ENCODE measurements at regions not wholly inside any gene's neighbourhood (a gene's known extent, or its start where the extent isn't known, plus 50 kb on each side); places are given as distances from the start of the nearest gene placed in this dataset.
"Not testable (repeated sequence)": the region's sequence is repeated elsewhere in the genome, so short reads cannot be mapped to it uniquely, and the experiment has no call there.

DNA sequence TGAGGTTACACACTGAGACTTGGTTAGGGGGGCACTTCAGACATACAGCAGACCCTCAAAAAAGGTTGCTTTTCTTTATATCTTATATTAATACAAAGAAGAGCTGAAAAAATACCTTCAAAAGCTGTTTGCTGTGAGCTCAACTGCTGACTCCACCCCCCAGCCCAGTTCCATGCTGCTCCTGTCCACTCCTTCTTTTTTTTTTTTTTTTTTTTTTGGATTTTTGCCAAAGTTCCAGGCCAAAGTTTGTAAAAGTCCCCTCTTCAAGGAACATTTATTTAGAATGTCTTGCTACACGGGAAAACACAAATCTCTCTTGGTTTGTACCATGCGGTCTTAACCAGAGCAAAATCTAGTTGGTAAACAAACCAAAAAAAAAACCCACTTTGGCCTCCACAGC is 85.3 kb upstream of the AKAP12 start:
- DNase-seq: peak; percentile 59

DNA sequence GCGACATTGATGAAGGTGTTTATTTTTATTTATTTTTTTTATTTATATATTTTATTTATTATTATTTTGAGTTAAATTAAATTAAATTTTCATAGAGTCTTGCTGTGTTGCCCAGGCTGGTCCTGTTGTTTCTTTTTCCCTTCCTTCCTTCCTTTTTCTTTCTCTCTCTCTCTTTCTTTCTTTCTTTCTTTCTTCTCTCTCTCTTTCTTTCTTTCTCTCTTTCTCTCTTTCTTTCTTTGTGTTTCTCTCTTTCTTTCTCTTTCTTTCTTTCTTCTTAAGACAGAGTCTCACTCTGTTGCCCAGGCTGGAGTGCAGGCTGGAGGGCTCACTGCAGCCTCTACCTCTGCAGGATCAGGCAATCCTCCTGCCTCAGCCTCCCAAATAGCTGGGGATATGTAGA is 84.7 kb upstream of the AKAP12 start:
- no peak for DNase-seq

DNA sequence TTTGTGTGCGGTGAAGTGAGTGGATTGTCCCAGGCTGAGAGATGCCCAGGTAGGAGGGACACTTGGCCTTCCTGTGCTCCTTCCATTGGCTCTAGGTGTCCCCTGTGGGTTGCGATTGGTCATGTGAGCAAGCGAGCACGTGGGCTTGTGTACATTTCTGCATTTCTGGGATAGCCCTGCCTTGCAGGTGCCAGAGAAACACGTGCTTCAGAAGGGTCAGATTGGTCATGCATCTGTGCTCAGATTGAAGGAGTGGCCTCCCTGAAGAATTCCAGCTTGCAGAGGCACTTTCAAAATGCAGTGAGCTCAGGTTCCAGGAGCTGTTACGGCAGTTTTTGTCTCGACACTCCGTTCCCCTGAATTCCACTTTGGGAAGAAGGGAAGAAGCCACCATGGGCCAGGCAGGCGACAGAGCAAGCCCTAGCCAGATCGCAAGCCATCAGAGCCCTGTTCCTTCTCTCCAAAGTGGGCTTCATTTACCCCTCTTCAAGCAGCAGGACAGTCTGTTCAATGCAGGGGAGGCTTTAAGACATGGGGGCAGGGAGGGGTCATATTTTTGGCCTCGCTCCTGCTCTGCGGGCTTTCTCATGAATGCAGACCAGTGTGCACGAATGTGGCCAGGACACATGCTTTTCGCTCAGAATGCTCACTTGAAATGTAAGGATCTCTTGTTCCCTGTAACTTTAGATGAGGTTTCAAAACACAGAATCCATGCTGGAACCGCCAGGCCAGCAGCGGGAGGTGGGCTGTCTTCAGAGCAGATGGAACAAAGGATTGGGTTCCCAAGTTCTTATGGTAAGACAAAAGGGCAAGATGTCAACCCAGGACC is 78.6 kb upstream of the AKAP12 start:
- DNase-seq: no peak

DNA sequence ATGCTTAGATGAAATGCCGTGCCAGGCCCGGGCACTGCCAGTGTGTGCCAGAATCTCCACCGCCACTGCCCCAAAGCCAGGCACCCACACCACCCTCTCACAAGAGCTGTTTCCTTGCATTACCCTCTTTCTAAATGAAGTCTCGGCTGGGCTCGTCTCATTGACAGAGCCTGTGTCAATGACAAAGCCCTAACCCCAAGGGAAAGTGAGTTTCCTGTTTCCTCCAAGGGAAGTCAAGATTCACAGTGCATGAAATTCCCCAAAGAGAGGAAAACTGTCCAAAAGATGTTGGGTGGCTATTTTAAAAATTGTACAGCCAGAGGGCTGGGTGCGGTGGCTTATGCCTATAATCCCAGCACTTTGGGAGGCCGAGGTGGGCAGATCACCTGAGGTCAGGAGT is 75.4 kb upstream of the AKAP12 start:
- no peak for DNase-seq

DNA sequence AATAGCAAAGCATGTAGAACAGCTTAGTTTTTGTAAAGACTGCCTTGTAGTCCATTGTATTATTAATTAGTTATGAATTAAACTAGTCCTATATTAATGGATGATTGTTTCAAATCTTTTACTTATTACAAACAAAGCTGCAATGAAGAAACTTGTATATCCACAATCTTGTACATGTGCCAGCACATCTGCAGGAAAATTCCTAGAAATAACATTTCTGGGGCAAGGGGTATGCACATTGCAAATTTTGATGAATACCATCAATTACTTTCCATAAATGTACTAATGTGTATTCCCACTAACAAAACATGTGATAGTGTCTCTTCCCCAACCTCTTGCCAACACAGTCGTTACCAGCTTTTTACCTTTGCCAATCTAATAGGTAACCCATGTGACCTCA is 73.6 kb upstream of the AKAP12 start:
- no peak for DNase-seq

DNA sequence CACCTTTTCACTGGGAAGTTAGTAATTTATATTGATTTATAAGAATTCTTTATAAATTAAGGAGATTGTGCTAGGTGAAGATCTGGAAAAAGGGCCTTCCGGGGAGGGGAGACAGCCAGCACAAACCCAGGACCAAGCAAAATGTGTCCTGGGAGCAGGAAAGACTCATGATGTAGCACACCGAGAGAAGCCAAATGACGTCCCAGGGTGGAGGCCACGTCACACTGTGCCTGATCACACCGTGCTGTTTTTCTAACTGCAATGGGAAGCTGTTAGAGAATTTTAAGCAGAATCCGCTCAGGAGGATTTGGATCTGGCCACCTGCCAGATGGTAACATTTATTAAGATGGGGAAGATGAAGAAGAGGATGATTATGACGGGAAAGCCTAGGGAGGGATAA is 72.7 kb upstream of the AKAP12 start:
- DNase-seq: peak; percentile 52

DNA sequence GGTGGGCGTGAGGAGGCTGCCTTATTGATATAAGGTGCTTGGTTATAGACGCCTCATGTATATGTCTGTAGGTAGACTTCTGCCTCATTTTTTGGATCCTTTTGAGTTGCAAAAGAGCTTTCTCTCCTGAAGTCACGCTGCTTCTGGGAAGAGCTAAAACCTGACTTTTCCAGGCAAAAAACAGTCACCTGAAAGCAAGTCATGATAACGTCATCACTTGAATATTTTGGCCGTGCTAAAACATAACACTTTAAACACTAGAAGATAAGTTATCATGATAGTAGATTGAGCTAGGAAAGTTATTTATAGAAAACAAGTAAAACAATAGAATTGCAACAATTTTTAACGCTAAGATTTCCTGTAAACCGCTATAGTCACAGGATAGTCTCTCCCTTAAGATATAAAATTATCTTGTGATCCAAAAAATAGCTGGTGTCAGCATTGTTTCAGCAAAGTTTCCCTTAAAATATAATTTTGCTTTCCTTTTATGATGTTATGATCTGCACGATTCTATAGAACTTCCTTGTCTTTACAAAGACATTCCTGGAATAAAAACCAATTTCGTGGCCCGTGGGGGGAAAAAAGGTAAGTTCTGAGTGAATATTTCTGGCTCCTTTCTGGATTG is 69.0 kb upstream of the AKAP12 start:
- no peak for DNase-seq

DNA sequence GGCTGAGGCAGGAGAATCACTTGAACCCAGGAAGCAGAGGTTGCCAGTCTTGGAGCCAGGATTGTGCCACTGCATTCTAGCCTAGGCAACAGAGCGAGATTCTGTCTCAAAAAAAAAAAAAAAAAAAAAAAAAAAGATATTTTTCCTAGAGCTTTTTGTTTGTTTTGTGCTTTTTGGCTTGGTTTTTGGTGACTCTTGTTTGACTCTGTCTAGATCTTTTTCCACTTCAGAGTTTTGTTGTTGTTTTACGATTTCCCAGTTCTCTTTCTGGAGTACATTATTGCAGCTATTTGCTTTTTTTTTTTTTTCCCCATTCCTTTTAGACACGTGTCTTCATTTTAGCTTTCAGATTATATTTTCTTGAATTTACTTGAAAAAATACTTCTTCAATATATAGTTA is 67.0 kb upstream of the AKAP12 start:
- no peak for DNase-seq

DNA sequence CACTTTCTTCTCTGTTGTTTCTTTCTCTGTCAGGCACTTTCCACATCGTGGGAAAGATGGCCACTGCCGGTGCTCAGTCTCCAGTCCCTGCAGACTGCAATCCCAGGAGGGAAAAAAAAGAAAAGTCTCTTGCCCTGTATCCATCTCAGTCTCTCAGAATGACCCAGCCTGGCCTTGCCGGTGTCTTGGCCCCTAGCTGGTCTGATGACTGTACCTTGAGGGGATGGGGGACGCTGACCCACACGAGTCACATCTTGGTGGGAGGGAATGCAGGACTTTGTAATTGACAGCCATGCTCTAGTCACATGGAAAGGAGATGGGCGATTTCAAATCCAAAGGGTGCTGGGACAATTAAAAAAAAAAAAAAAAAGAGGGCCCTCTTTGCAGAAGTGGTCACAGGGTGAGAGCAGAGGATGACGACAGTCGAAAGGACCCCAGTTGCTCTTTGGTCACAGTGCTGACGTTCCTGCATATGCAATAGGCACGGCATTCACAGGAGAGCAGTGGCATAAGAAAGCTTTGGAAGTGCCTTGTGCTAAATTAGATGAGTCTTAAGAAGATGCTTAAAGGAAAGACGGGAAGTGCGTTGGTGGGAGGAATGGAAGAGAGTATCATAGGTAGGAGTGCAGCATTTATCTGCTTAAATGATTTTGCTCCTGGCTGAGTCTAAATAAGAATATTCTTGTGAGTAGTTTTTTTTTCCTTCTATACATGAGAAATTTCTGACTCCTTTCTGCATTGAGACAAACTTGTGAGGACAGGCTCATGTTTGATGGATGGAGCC is 63.9 kb upstream of the AKAP12 start:
- no peak for DNase-seq

DNA sequence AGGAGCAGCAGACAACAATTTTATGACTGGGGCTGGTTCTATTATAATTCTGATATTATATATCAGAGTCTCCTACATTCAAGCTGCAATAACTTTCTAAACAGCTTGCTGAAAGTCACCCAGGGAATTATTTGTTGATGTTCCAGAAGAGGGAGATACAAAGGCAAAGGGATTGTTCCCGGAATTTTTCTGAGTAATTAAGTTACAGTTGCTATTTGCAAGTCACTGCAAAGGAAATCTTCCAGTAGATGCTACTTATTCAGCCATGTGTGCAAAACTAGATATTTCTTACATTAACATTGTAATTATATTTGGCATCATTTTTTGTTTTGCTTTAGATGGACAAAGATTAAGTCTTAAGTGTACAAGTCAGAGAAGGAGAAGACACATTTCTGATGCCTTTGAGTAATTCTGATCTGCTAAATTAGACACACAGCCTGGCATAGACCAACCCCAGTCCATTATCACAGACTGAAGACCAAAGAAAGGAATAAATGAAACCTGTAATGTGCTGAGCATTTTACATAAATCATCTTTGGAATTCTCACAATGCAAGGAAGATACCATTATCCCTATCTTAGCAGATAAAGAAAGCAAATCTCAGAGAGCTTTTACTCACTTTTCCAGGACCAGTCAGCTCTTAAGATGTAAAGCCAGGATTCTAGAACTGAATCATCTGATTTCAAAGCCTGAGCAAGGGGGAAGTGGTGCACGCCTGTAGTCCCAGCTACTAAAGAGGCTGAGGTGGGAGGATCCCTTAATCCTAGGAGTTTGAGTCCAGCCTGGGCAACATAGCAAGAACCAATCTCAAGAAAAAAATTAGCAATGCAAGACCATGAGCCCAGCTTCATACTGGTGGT is 62.6 kb upstream of the AKAP12 start:
- DNase-seq: no peak

DNA sequence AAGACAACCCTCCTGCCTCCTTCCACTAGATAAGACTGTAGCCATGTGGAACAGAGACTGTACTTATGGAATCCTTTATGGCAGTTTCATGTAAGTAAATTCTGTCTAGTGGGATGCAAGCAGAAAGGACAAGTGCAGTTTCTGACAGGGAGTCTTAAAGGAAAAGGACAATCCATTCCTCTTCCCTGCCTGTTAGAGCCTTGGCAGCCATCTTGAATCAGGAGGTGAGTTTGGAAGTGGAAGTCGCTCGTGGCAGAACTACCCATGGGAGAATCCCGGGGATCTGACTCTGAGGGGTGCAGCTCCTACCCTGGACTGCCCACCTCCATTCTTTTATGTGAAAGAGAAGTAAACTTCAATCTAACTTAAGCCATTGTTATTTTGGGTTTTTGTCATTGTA is 61.4 kb upstream of the AKAP12 start:
- DNase-seq: no peak

DNA sequence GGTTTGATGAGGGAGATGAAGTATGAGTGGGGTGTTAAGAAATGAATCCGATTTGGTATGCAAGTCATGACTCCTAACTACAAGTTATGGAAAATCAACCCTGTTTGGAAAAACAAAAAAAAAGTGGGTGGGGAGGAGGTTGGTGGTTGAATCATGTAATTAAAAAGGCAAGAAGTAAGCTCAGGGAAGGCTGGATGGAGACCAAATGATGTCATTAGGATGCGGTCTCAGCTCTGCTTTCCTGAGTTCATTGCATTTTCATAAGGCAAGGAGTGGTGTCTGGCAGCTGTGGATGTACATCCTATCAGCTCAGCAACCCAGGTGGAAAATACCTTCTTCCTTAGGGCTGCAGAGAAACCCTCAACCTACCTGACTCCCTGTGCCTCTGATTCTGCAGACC is 60.4 kb upstream of the AKAP12 start:
- DNase-seq: no peak

DNA sequence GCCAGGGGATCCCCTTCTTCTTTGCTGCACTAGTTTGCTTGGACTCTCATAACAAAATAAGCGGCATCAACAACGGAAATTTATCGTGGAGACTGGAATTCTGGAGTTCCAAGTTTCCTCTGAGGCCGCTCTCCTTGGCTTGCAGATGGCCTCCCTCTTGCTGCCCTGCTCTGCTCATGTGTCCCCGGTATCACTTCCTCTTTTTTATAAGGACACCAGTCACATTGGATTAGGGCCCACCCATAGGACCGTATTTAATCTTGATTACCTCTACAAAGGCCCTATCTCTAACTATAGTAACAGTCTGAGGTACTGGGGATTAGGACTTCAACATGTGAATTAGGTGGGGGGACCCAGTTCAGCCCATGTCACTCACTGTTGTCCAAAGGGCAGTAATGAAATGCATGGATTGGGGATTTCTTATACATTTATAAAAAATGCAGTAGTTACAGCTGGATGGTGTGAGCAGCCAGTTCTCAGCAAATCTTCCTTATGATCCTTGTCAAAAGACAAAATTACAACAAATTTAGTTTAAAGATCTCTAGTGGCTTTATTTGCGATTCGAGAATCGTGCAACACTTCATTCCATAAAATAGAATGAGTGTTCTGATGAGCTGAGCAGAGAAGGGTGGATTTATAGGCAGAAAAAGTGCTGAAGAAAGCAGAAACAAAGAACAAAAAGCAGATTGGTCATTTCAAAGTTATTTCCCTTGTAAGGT is 59.3 kb upstream of the AKAP12 start:
- DNase-seq: no peak

DNA sequence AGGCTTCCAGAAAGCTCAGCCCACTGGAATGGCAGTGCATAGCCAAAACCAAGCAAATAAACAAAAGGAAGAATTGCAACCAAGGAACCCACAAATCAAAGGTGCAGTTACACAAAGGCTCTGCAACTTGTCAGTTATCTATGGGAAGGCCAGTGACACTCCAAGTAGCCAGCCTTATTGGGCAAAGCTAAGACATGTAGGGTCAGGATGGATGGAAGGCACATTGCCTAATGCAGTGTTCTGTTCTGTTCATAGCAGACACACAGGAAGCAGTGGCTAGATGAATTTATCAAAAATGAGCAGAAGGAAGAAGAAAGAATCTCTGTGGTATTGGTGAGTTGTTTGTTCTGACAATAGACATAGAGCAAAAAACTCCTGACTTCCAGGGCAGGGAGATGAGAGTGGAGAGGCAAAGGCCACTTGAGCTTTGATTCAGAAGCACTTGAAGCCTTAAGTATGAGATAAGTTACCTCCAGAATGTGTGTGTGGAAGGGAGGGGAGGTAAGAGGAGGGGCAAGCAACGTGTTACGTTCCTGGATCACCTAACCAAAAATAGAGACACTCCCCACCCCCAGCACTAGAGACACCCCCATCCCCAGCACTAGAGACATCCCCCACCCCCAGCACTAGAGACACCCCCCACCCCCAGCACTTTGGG is 57.9 kb upstream of the AKAP12 start:
- no peak for DNase-seq

DNA sequence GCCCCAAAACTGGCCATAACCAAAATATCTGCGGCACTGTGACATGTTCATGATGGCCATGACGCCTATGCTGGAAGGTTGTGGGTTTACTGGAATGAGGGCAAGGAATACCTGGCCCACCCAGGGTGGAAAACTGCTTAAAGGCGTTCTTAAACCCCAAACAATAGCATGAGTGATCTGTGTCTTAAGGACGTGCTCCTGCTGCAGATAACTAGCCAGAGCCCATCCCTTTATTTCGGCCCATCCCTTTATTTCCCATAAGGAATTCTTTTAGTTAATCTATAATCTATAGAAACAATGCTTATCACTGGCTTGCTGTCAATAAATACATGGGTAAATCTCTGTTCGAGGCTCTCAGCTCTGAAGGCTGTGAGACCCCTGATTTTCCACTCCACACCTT is 56.8 kb upstream of the AKAP12 start:
- not testable (repeated sequence) for DNase-seq

DNA sequence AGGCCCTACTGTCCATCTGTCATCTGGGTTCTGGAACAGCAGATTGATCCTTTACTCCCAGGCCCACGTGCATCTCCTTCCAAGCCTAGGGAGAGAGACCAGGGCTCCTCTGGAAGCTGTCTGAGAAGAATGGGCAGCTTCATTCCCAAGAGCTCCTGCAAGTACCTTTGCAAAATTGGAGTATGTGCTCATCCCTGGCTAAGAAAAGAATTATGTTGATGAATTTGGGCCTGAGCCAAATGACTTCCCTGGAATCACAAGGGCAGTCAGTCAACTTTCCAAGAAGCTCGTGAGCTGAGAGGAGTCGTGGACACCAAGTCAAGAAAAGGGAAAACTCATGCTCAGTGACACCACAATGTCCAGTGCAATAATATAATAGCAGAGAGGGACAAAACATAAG is 54.6 kb upstream of the AKAP12 start:
- DNase-seq: no peak

DNA sequence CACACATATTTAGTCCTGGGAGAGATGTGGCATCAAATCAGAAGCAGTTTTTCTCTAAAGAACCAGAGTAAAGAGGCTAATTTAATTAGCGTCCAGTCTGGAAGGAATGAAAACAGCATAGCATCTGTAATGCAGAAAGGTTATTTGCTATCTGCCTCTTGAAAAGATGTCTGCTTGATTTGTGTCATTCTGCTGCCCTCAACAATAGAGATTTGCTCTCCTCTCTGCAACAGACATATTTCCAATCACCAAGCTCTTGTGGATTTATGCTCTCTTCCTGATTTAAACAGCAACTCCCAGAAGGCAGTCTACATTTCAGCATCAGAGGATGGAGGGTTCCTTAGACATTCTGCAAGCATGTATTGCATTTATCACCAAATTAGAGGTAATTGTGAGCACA is 53.5 kb upstream of the AKAP12 start:
- no peak for DNase-seq

DNA sequence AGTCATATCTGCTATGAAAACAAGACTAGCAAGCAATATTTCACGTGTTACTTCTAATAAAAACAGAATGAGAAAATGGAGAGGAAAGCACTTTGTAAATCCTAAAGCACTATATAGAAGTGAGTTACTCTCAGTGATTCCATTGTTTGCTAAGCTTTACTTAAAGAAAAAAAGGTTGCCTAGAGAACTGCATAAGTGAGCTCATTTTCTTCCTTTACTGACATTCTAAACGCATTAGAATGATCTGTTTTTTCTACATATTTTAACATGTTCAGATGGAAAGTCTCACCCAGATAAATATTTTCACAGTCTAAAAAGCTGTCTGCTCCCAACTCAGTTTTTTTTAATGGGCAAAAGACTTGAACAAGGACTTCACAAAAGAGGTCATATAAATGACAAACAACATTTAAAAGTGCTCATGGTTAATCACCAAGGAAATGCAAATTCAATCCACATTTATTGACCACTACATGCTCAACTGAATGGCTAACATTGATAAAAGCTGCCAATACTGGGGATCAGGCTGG is 52.9 kb upstream of the AKAP12 start:
- no peak for DNase-seq

All from NCI-H82 (cell line).